HCT116 (cell line): ENCODE measurements at regions not wholly inside any gene's neighbourhood (a gene's known extent, or its start where the extent isn't known, plus 50 kb on each side); places are given as distances from the start of the nearest gene placed in this dataset.

Experiments
- ATAC-seq: fragments of 200-7000 bp; cut with Tn5 transposase; 2 replicates; pipeline ENCODE4 v1.9.1; 2020; ENCODE audit warnings: mild to moderate bottlenecking, moderate library complexity
- BruUV-seq: library from RNA; stranded (reverse); fragments of 400-500 nt; replicated peaks from 2 replicates; lab custom pipeline; 2021; lab: Mats Ljungman, UMichigan
- CTCF ChIA-PET: fragments of 300-600 bp; sonication (Branson Sonifier 250); formaldehyde crosslinking; loops from one replicate; lab custom pipeline; 2021; ENCODE audit warnings: antibody characterized with exemption; lab: Charles Lee
- POLR2A ChIA-PET: fragments of 300-600, 350-600 bp; sonication (Branson Sonifier 250); formaldehyde crosslinking; loops from one replicate; lab custom pipeline; 2021; ENCODE audit warnings: antibody characterized with exemption; lab: Charles Lee
- RAD21 ChIA-PET, 2 experiments: fragments of 300-600 bp; sonication (Branson Sonifier 250); formaldehyde crosslinking; loops; one replicate each; lab custom pipeline; 2023; ENCODE audit warnings: low total read pairs in 2 of 2; ENCODE audit not compliant: uncharacterized antibody in 2 of 2, unreplicated experiment in 2 of 2, low non-redundant PET in 1 of 2; lab: Charles Lee
- DNase-seq: peaks from one replicate; pipeline ENCODE4 v3.0.0-alpha.2; 2010; ENCODE audit warnings: low read depth, low spot score
- H2AFZ ChIP-seq: fragments of 200-600 bp; shearing (Covaris generic), sonication (generic); 2 replicates; pipeline ENCODE4 v1.6.1; 2017; ENCODE audit warnings: low read depth, mixed run types, mixed read lengths, antibody characterized with exemption, low read length; ENCODE audit not compliant: poor library complexity, severe bottlenecking
- H3K27ac ChIP-seq: 2 replicates; pipeline ENCODE4 v1.5.1; 2012; ENCODE audit warnings: low read depth, low read length
- H3K27me3 ChIP-seq: fragments of 200-600 bp; sonication (generic); 2 replicates; pipeline ENCODE4 v1.6.1; 2016; ENCODE audit warnings: mixed run types, low read length, mixed read lengths; ENCODE audit not compliant: insufficient read depth
- H3K36me3 ChIP-seq, 2 experiments: fragments of 200-500 bp in 1 of 2; fragments of 200-600 bp in 1 of 2; sonication (Bioruptor generic) in 1 of 2; sonication (generic) in 1 of 2; 2 replicates each; pipeline versions ENCODE4 v1.5.1 to v1.6.1; 2014 to 2016; ENCODE audit warnings: low read length in 2 of 2, inconsistent platforms in 1 of 2, mixed read lengths in 1 of 2, mixed run types in 1 of 2; ENCODE audit not compliant: insufficient read depth in 2 of 2, control insufficient read depth in 1 of 2
- H3K4me1 ChIP-seq, 2 experiments: fragments of 200-600 bp in 1 of 2; sonication (generic) in 1 of 2; 2 replicates each; pipeline versions ENCODE4 v1.5.1 to v1.6.1; 2012 to 2017; ENCODE audit warnings: low read length in 2 of 2, inconsistent platforms in 1 of 2, mild to moderate bottlenecking in 1 of 2, mixed read lengths in 1 of 2, mixed run types in 1 of 2, moderate library complexity in 1 of 2; ENCODE audit not compliant: insufficient read depth in 2 of 2, control insufficient read depth in 1 of 2
- H3K4me2 ChIP-seq: fragments of 200-600 bp; sonication (generic); 2 replicates; pipeline ENCODE4 v1.6.1; 2017; ENCODE audit warnings: mixed run types, low read length, mixed read lengths
- H3K4me3 ChIP-seq, 2 experiments: fragments of 200-600 bp in 1 of 2; sonication (generic) in 1 of 2; replicated peaks in 1 of 2; 2 replicates each; pipeline ENCODE4 v1.5.1; 2011 to 2016; ENCODE audit warnings: low read length in 2 of 2, control low read depth in 1 of 2, low read depth in 1 of 2, mild to moderate bottlenecking in 1 of 2, mixed read lengths in 1 of 2, mixed run types in 1 of 2
- H3K79me2 ChIP-seq: fragments of 200-600 bp; sonication (generic); 2 replicates; pipeline ENCODE4 v1.6.1; 2017; ENCODE audit warnings: mild to moderate bottlenecking, mixed run types, low read length, moderate library complexity, mixed read lengths; ENCODE audit not compliant: insufficient read depth
- H3K9ac ChIP-seq: fragments of 200-600 bp; sonication (generic); 2 replicates; pipeline ENCODE4 v1.6.1; 2016; ENCODE audit warnings: low read length, mixed read lengths
- H3K9me2 ChIP-seq: fragments of 200-600 bp; sonication (generic), shearing (Covaris generic); 2 replicates; pipeline ENCODE4 v1.6.1; 2017; ENCODE audit warnings: mixed run types, mild to moderate bottlenecking, moderate library complexity; ENCODE audit not compliant: insufficient read depth
- H3K9me3 ChIP-seq, 2 experiments: fragments of 200-500 bp in 1 of 2; fragments of 200-600 bp in 1 of 2; sonication (Bioruptor generic) in 1 of 2; sonication (generic) in 1 of 2; 2 replicates each; pipeline ENCODE4 v1.6.1; 2014 to 2017; ENCODE audit warnings: low read length in 2 of 2, mixed read lengths in 2 of 2, inconsistent platforms in 1 of 2, low read depth in 1 of 2, mild to moderate bottlenecking in 1 of 2, mixed run types in 1 of 2, moderate library complexity in 1 of 2; ENCODE audit not compliant: control insufficient read depth in 1 of 2, insufficient read depth in 1 of 2
- H4K20me1 ChIP-seq: fragments of 200-600 bp; sonication (generic), shearing (Covaris generic); 2 replicates; pipeline ENCODE4 v1.6.1; 2017; ENCODE audit warnings: mixed run types, mild to moderate bottlenecking, moderate library complexity; ENCODE audit not compliant: insufficient read depth
- CEBPB ChIP-seq: IDR thresholded peaks from 2 replicates; pipeline ENCODE4 v1.6.1; 2012; ENCODE audit warnings: low read depth
- CTCF ChIP-seq, 3 experiments: fragments of 200-600 bp in 1 of 3; sonication (generic) in 1 of 3; IDR thresholded peaks in 2 of 3; conservative IDR thresholded peaks in 1 of 3; 2 replicates each; pipeline ENCODE4 v1.5.1; 2012 to 2017; ENCODE audit warnings: low read depth in 2 of 3, low read length in 2 of 3, antibody characterized with exemption in 1 of 3, borderline replicate concordance in 1 of 3, control low read depth in 1 of 3, mild to moderate bottlenecking in 1 of 3, mixed read lengths in 1 of 3, mixed run types in 1 of 3, moderate library complexity in 1 of 3; ENCODE audit not compliant: insufficient read depth in 1 of 3
- ELF1 ChIP-seq: IDR thresholded peaks from 2 replicates; pipeline ENCODE4 v1.6.1; 2012; ENCODE audit warnings: low read depth, borderline replicate concordance
- EZH2 ChIP-seq: fragments of 200-600 bp; sonication (generic); IDR thresholded peaks from 2 replicates; pipeline ENCODE4 v1.6.1; 2017; ENCODE audit warnings: antibody characterized with exemption, mixed run types
- FOSL1 ChIP-seq: IDR thresholded peaks from 2 replicates; pipeline ENCODE4 v1.6.1; 2012; ENCODE audit warnings: low read depth
- POLR2AphosphoS5 ChIP-seq: IDR thresholded peaks from 2 replicates; pipeline ENCODE4 v1.6.1; 2011; ENCODE audit warnings: mild to moderate bottlenecking, low read depth, low read length, moderate library complexity
- REST ChIP-seq: IDR thresholded peaks from 2 replicates; pipeline ENCODE4 v1.6.1; 2012; ENCODE audit warnings: low read depth
- SIN3A ChIP-seq: IDR thresholded peaks from 2 replicates; pipeline ENCODE4 v1.6.1; 2012; ENCODE audit warnings: low read depth
- SP1 ChIP-seq: IDR thresholded peaks from 2 replicates; pipeline ENCODE4 v1.6.1; 2012; ENCODE audit warnings: low read depth
- YY1 ChIP-seq: IDR thresholded peaks from 2 replicates; pipeline ENCODE4 v1.6.1; 2011; ENCODE audit warnings: low read length, low read depth, moderate library complexity, mild to moderate bottlenecking; ENCODE audit not compliant: insufficient replicate concordance; ENCODE audit errors: extremely low read depth
- ZBTB33 ChIP-seq: IDR thresholded peaks from 2 replicates; pipeline ENCODE4 v1.6.1; 2011; ENCODE audit warnings: mild to moderate bottlenecking, low read length, moderate library complexity; ENCODE audit not compliant: insufficient replicate concordance; ENCODE audit errors: extremely low read depth
- ZFX ChIP-seq: fragments of 450-650 bp; IDR thresholded peaks from 2 replicates; pipeline ENCODE4 v1.6.1; 2017
- ZNF274 ChIP-seq: fragments of 200-500 bp; sonication (Bioruptor generic); IDR thresholded peaks from 2 replicates; pipeline ENCODE4 v1.6.1; 2014; ENCODE audit warnings: mild to moderate bottlenecking, low read depth, low read length, inconsistent platforms
- intact Hi-C: fragments of 100-400 bp; cut with micrococcal nuclease; formaldehyde crosslinking; loops from 2 replicates; pipeline ENCODE4 v1.10.0; 2022

- CTCF ChIA-PET = no interaction called here
- DNase-seq = no peak
- POLR2A ChIA-PET = no interaction called here
- Histone ChIP-seq H3K4me2 (no peak overlapping the region), H3K27me3 (no peaks in the 10 kb centered on the region)
- TF ChIP-seq EZH2 (no peak), ZBTB33 (no peak), SIN3A (no peak), CEBPB (no peak)
- TF ChIP-seq, all 23 proteins: peak for 0
- H3K36me3 ChIP-seq = no peaks in the 10 kb centered on the region
- no peaks in the 10 kb centered on the region for H4K20me1 ChIP-seq
- no peaks in the 10 kb centered on the region for H3K9me2 ChIP-seq
- RAD21 ChIA-PET = no interaction called here
- BruUV-seq = no TSS peak
- H3K4me1 ChIP-seq = no peaks in the 10 kb centered on the region
- no peak for ATAC-seq
- no peak overlapping the region for H2AFZ ChIP-seq
- no peaks in the 10 kb centered on the region for H3K9me3 ChIP-seq
- no peak overlapping the region for H3K4me3 ChIP-seq
- no peak overlapping the region for H3K9ac ChIP-seq
- intact Hi-C loops = no loop called here
- H3K79me2 ChIP-seq = no peaks in the 10 kb centered on the region
- no peak overlapping the region for H3K27ac ChIP-seq
Observed at GRCh38 chr2:212733273-212733672, 194.7 kb upstream of the ERBB4 start.

- no peak for ATAC-seq
- no peaks in the 10 kb centered on the region for H3K4me1 ChIP-seq
- H4K20me1 ChIP-seq = no peaks in the 10 kb centered on the region
- H3K27me3 ChIP-seq = no peaks in the 10 kb centered on the region
- H3K36me3 ChIP-seq = no peaks in the 10 kb centered on the region
- intact Hi-C loops = no loop called here
- H2AFZ ChIP-seq = no peak overlapping the region
- no peak for DNase-seq
- ChIA-PET RAD21 (no interaction called here), POLR2A (no interaction called here), CTCF (no interaction called here)
- no peak overlapping the region for H3K27ac ChIP-seq
- no peaks in the 10 kb centered on the region for H3K9me3 ChIP-seq
- H3K9ac ChIP-seq = no peak overlapping the region
- H3K9me2 ChIP-seq = no peaks in the 10 kb centered on the region
- H3K4me2 ChIP-seq = no peak overlapping the region
- no TSS peak for BruUV-seq
- no peaks in the 10 kb centered on the region for H3K79me2 ChIP-seq
- H3K4me3 ChIP-seq = no peak overlapping the region
- no peak for TF ChIP-seq CTCF (IDR thresholded peaks at IDR 0.05 in 2 of 3, conservative IDR thresholded peaks at IDR 0.05 in 1 of 3; ENCODE audit: borderline replicate concordance in 1 of 3, insufficient read depth in 1 of 3, low read depth in 2 of 3, low read length in 2 of 3)
- TF ChIP-seq EZH2 = no peak
- no peak for TF ChIP-seq SIN3A
- no peak for TF ChIP-seq ZNF274
- no peak for TF ChIP-seq ZFX
- no peak for TF ChIP-seq YY1
- no peak for TF ChIP-seq POLR2AphosphoS5
- no peak for TF ChIP-seq REST
- TF ChIP-seq ELF1 = no peak
- TF ChIP-seq FOSL1 = no peak
- TF ChIP-seq SP1 = no peak
Observed at GRCh38 chr2:212732860-212733259, 194.3 kb upstream of the ERBB4 start.
